ENCODE measurements at regions not wholly inside any gene's neighbourhood (a gene's known extent, or its start where the extent isn't known, plus 50 kb on each side); places are given as distances from the start of the nearest gene placed in this dataset.

DNA sequence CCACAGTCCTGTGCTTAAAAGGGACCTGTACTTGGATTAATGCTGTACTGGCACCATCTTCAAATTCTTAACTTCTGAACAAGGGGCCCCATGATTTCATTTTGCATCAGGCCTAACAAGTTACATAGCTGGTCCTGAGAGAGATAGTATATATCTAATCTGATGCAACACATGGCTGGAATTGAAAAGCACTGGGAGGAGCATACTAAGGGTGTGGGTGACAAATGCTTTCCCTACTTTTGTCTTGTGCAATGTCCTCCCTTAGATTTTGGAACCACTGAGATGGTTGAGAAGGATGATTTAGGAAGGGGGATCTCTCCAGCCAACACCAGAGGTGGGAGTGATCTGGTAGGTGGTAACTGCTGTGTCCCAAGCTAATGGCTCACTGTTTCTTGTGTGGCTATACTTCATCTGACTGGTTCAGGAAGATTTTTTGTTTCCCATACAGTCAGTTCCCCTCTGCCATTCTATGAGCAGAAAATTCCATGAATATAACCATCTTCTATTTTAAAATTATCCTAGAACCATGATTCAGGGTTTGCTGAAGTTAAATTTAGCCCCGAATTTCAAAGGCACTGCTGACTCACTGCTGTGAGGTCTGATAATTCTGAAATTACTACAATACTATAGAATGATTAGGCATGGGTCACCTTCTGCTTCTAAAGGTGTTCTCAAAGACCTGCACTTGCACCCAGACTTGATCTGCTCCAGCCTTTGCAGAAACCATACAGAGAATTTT, 108.3 kb upstream of the NCKAP5 start:
- no peak overlapping the region for H3K27ac ChIP-seq (ENCODE audit: insufficient read length, low read depth, low read length)
- H3K9me3 Mint-ChIP-seq, result no peaks in the 10 kb centered on the region

More for the DNA sequence above, 108.3 kb upstream of the NCKAP5 start:
- Mint-ChIP-seq H3K4me3 (no peak overlapping the region), H3K4me1 (peaks cover 27 to 32% of the 10 kb centered on the region in 2 experiments), H3K27ac (no peak overlapping the region; a peak in 1 of 7 replicates), H3K27me3 (ENCODE audit: low read depth) (no peaks in the 10 kb centered on the region; the same call in 1 of the 2 replicates), H3K36me3 (ENCODE audit: insufficient read depth in 1 of 3, low read depth in 3 of 3) (no peaks in the 10 kb centered on the region)
- Histone ChIP-seq H3K4ac (ENCODE audit: low read depth, low read length) (no peak overlapping the region), H2BK5ac (ENCODE audit: insufficient read length, low read length) (no peak overlapping the region), H4K5ac (ENCODE audit: insufficient read length, low read depth, low read length) (no peak overlapping the region), H2BK15ac (ENCODE audit: low read depth, low read length) (no peak overlapping the region), H3K18ac (ENCODE audit: insufficient read length, low read depth, low read length) (no peak overlapping the region), H2BK12ac (ENCODE audit: insufficient read length, low read depth, low read length) (no peak overlapping the region), H3K14ac (ENCODE audit: insufficient read depth, low read length) (no peak overlapping the region), H3K79me1 (ENCODE audit: insufficient read depth, low read depth, low read length, poor library complexity, severe bottlenecking) (no peaks in the 10 kb centered on the region), H3K23ac (ENCODE audit: insufficient read length, low read depth, low read length) (no peak overlapping the region), H3K27me3 (ENCODE audit: insufficient read depth, low read length) (no peaks in the 10 kb centered on the region), H4K8ac (replicated peaks; ENCODE audit: insufficient read length, low read depth, low read length) (no peak overlapping the region), H4K20me1 (ENCODE audit: control insufficient read depth, insufficient read depth, insufficient read length) (no peaks in the 10 kb centered on the region), H3K9me3 (ENCODE audit: control insufficient read depth, low read depth, low read length) (no peaks in the 10 kb centered on the region), H3K9ac (ENCODE audit: extremely low read depth, insufficient read length, low read length) (no peak overlapping the region), H2AK5ac (ENCODE audit: insufficient read length, low read length) (no peak overlapping the region), H3K79me2 (ENCODE audit: insufficient read depth, low read length) (no peaks in the 10 kb centered on the region), H4K91ac (ENCODE audit: insufficient read length, low read depth, low read length) (no peak overlapping the region), H2BK120ac (ENCODE audit: low read depth, low read length, poor library complexity, severe bottlenecking) (no peak overlapping the region), H2AFZ (ENCODE audit: low read length) (no peak overlapping the region), H3K23me2 (ENCODE audit: insufficient read length, low read depth, low read length, poor library complexity, severe bottlenecking) (no peaks in the 10 kb centered on the region), H3T11ph (ENCODE audit: low read length) (no peak overlapping the region), H3K4me2 (ENCODE audit: insufficient read depth, insufficient read length, low read length) (no peak overlapping the region), H3K56ac (ENCODE audit: insufficient read length, low read depth, low read length) (no peak overlapping the region), H3K4me1 (ENCODE audit: insufficient read depth, low read length) (peaks cover 5% of the 10 kb centered on the region; the same call in 1 of the 2 replicates), H2BK20ac (ENCODE audit: low read depth, low read length, poor library complexity, severe bottlenecking) (no peak overlapping the region)
- no CpG with 5 or more reads among the region's 1 CpG for WGBS (ENCODE audit: extremely low coverage, insufficient read length, low lambda C conversion rate)
- no peak for TF ChIP-seq CTCF (conservative IDR thresholded peaks at IDR 0.05)
- no peak for DNase-seq
